NCI-H510A (cell line): ENCODE measurements at regions not wholly inside any gene's neighbourhood (a gene's known extent, or its start where the extent isn't known, plus 50 kb on each side); places are given as distances from the start of the nearest gene placed in this dataset.

Experiments used
- DNase-seq: peaks from one replicate; lab custom pipeline; 2025; lab: John Stamatoyannopoulos, UW

DNA sequence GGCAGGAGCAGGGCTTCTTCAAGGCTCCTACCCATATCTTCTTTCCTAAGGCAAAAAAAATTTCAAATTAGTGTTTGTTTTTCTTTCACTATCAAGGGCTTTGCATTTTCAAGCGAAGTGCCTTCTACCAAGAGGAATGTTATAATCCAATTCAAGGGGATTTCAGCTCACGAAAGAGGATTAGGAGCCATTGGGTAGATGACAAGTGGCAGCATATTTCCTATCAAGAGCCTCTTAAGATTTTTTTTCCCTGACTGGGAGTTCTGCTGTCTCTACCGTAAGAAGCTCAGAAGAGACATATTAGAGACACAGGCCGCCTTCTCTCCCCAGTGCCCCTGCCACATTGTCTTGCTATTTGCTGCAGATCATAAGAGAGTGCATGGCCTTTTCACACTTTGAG, 55.9 kb upstream of the BMAL1 start:
- no peak for DNase-seq

DNA sequence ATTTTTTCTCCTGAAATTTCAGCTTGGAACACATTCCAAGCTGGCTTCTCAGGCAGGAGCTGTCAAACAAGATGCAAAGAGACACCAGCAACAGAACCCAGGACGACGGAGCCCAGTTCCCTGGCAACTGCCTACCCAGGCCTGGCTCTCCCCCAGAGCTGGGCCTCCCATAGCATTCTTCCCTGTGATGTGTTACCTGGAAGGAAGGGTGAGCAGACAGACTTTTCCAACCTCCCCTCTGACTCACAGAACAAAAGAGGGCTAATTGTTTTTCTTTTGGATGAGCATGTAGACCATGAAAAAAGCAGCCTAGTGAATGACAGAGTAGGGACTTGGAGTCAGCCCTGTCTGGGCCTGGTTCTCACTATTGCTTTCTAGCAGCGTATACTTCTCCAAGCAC, 55.3 kb upstream of the BMAL1 start:
- DNase-seq, result no peak

DNA sequence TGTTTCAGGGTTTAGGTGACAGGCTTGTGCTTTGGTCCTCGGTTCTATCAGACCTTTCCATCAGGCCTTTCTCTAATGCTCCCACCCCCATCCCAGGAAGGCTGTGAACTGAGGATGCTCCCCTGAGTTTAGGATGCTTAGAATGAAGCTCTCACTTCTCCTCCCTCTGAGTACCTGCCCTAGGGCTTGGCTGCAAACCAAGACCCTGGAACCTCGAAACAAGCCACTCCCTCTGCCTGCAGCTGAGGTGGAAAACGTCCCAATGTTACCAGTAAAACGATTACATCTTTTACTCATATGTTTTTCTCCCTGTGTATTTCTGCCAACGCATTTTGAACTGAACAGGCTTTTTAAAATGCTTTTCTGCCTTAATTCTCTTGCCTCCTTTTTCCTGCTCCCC, 54.5 kb upstream of the BMAL1 start:
- DNase-seq, result no peak

DNA sequence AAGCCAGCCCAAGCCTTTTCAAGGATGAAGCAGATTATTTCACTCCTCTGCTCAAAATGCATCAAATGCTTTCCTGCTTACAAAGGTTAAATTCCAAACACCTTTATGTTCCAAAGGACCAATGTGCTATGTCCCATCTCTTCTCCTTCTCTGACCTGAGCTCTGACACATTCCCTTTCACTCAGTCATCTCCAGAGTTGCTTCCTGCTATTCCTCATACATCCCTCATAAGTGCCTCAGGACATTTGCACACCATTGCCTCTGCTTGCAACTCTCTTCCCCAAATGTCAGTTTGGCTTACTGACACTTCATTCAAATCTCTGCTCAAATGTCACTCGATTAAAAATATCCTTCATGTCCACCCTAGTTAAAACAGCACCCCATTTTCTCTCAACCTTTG, 53.3 kb upstream of the BMAL1 start:
- DNase-seq, result no peak

DNA sequence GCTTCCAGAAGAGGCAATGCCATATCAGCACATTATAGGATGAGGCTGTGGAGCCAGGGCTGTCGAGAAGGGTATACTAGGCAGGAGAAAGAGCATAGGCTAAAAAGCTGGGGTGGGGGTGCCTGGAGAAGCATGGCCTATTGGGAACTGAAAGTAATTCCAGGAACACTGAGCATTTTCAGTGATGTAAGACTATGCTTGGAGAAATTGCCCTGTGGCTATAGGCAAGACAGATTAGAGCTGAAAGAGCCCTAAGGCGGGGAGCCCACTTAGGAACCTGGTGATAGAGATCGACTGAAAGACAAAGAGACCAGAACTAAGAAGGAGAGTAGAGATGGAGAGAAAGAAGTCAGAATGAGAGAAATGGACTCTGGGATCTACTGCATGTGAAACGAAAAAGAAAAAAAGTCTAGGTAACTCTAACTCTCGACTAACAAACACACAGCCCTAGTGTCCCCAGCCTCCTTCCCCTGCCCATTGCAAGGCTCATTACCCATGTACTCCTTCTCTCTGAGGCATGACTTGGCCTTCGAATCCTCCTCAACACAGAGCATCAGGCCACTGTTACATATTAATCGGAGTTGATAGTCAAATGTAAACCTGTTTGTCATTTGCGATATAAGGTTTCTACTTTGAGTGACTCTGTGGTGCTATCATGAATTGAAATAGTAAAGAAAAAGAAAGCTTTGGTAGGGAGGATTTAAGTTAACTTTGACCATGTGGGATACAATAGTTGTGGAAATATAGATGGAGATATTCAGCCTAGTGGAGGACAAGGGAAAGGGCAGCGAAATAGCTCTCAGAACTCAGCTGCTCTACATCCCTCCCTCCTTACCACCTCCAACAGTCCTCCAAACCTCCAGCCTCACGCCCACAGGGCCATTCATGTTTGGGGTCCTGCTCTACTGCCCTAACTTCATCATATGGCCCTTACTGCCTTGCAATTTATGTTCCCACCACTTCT, 52.3 kb upstream of the BMAL1 start:
- no peak for DNase-seq

DNA sequence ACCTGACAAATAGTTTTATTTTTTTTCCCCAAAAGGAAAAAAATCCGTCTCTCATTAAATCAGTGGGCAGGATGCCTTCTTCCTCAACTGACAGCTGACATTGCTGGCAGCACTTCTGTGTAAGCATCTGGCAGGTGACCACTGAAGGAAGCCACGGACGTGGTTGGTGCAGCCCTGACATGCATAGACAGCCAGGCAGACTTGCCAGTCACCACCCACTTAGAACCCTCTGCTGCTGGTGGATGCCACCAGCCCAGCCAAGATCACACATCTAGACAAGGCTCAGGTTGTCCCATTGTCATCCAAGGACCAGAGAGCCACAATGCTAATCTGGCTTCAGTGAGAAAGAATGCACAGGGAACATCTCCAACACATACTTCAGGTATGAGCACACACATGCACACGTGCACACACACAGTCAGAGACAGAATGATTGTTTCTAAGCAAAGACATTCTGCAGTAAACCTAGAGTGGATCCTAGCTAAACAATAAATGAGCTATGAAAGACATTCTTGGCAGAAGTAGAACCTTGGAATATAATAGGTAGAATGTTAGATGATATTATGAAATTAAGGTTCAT, 49.8 kb upstream of the BMAL1 start:
- no peak for DNase-seq
